OCI-LY7 (cell line): ENCODE measurements at regions not wholly inside any gene's neighbourhood (a gene's known extent, or its start where the extent isn't known, plus 50 kb on each side); places are given as distances from the start of the nearest gene placed in this dataset.

Source experiments
- CTCF ChIP-seq: fragments of 200-600 bp; sonication (generic); conservative IDR thresholded peaks from 2 replicates; pipeline ENCODE4 v1.5.1; 2014; ENCODE audit warnings: mild to moderate bottlenecking, antibody characterized with exemption, low read length, moderate library complexity, mixed read lengths
- EZH2phosphoT487 ChIP-seq: fragments of 200-600 bp; sonication (generic); IDR thresholded peaks from 2 replicates; pipeline ENCODE4 v1.6.1; 2018; ENCODE audit warnings: low read depth, borderline replicate concordance, mild to moderate bottlenecking, mixed run types, antibody characterized with exemption, low read length, moderate library complexity, mixed read lengths

- TF ChIP-seq CTCF, result no peak
- TF ChIP-seq EZH2phosphoT487, result no peak
Observed at GRCh38 chr3:35950021-35950420, 310.7 kb downstream of the ARPP21 start.
